EH (cell line): ENCODE measurements at regions not wholly inside any gene's neighbourhood (a gene's known extent, or its start where the extent isn't known, plus 50 kb on each side); places are given as distances from the start of the nearest gene placed in this dataset.
"Not testable (repeated sequence)": the region's sequence is repeated elsewhere in the genome, so short reads cannot be mapped to it uniquely, and the experiment has no call there.

ENCODE experiments used
- DNase-seq: peaks from one replicate; pipeline ENCODE4 v3.0.0-alpha.2; 2015; ENCODE audit warnings: low read depth

GRCh38 chr1:30527511-30528140, 195.8 kb downstream of the MATN1 start:
- peak; percentile 32 for DNase-seq

- DNase-seq = no peak
These were observed 196.6 kb downstream of the MATN1 start for GRCh38 chr1:30526652-30527345.

GRCh38 chr1:30525971-30526651, 197.3 kb downstream of the MATN1 start:
- peak; percentile 90 for DNase-seq

GRCh38 chr1:30525631-30525970, 197.8 kb downstream of the MATN1 start:
- no peak for DNase-seq

GRCh38 chr1:30524840-30525617, 198.4 kb downstream of the MATN1 start:
- DNase-seq = peak; percentile 7

GRCh38 chr1:30524025-30524555, 199.3 kb downstream of the MATN1 start:
- not testable (repeated sequence) for DNase-seq

GRCh38 chr1:30523055-30524020, 200.0 kb downstream of the MATN1 start:
- DNase-seq = peak; percentile 96

GRCh38 chr1:30522031-30523004, 201.1 kb downstream of the MATN1 start:
- DNase-seq = peak; percentile 84

GRCh38 chr1:30521261-30521865, 202.0 kb downstream of the MATN1 start:
- no peak for DNase-seq

GRCh38 chr1:30520476-30520875, 202.9 kb downstream of the MATN1 start:
- peak; percentile 9 for DNase-seq

- no peak for DNase-seq
These were observed 204.1 kb downstream of the MATN1 start for GRCh38 chr1:30519201-30519763.

GRCh38 chr1:30518696-30519095, 204.7 kb downstream of the MATN1 start:
- DNase-seq = no peak

- no peak for DNase-seq
These were observed 205.2 kb downstream of the MATN1 start for GRCh38 chr1:30518186-30518585.

- not testable (repeated sequence) for DNase-seq
These were observed 205.7 kb downstream of the MATN1 start for GRCh38 chr1:30517666-30518065.

- not testable (repeated sequence) for DNase-seq
These were observed 206.1 kb downstream of the MATN1 start for GRCh38 chr1:30517241-30517640.

- no peak for DNase-seq
These were observed 206.9 kb downstream of the MATN1 start for GRCh38 chr1:30516485-30516858.

- DNase-seq = no peak
These were observed 207.5 kb downstream of the MATN1 start for GRCh38 chr1:30515755-30516484.

GRCh38 chr1:30514945-30515344, 208.4 kb downstream of the MATN1 start:
- DNase-seq = no peak
